GM19239 (cell line): ENCODE measurements at regions not wholly inside any gene's neighbourhood (a gene's known extent, or its start where the extent isn't known, plus 50 kb on each side); places are given as distances from the start of the nearest gene placed in this dataset.

Experiments
- DNase-seq: peaks from one replicate; pipeline ENCODE4 v3.0.0; 2011; ENCODE audit warnings: low spot score; ENCODE audit not compliant: insufficient read length
- FAIRE-seq: peaks from 2 replicates; lab custom pipeline; 2011; peaks lifted over from hg19 to GRCh38; lab: Jason Lieb, UNC

DNA sequence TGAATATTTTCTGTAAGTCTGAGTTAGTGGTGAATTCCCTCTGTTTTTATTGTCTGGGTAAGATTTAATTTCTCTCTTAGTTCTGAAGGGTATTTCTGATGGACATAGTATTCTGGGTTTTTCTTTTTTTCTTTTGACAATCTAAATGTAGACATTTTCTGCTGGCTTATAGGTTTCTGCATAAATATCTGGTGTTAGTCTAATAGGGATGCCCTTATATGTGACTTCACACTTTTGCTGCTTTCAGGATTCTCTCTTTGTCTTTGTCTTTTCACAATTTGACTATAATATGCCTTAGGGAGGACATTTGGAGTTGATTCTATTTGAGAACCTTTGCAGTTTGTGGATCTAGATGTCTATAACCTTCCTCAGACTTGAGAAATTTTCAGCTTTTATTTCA lies 667.2 kb downstream of the EPHA7 start:
- no peak for FAIRE-seq
- no peak for DNase-seq

DNA sequence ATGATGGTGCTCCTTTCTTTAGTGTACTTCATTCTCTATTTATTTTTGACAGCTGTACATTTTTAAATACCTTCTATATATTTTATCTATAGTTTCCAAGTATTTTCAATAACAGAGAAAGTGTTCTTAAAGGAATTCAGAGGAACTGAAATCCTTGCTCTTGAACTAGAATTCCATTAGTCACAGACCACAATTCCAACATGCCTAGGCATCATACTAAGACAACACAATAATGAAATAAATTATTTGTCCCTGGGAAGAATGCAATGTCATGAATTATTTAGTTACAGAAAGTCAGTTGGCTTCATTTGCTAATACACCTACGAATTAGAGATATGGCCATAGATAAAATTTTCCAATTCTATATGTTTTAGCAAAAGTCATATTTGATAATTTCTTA lies 671.2 kb downstream of the EPHA7 start:
- no peak for FAIRE-seq
- DNase-seq: no peak

DNA sequence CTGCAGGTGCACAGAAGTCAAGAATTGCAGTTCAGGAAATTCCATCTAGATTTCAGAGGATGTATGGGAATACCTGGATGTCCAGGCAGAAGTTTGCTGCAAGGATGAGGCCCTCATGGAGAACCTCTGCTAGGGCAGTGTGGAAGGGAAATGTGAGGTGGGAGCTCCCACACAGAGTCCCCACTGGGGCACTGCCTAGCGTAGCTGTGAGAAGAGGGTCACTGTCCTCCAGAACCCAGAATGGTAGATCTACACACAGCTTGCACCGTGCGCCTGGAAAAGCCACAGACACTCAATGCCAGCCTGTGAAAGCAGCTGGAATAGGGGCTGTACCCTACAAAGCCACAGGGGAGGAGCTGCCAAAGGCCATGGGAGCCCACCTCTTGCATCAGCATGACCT lies 681.4 kb downstream of the EPHA7 start:
- DNase-seq (no peak), FAIRE-seq (no peak)

DNA sequence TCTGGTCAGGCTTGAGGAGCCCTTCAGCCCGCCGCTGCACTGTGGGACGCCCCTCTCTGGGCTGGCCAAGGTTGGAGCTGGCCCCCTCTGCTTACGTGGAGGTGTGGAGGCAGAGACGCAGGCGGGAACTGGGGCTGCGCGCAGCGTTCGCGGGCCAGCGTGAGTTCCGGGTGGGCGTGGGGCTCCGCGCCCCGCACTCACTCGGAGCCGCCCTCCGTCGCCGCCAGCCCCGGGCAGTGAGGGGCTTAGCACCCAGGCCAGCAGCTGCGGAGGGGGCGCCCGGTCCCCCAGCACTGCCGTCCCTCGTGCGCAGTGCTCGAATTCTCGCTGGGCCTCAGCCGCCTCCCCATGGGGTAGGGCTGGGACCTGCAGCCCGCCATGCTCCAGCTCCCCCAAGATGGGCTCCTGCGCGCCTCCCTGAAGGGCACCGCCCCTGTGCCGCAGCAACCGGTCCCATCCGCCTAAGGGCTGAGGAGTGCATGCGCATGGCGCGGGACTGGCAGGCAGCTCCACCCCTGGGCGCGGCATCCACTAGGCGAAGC lies 695.9 kb downstream of the EPHA7 start:
- FAIRE-seq (no peak), DNase-seq (no peak)

DNA sequence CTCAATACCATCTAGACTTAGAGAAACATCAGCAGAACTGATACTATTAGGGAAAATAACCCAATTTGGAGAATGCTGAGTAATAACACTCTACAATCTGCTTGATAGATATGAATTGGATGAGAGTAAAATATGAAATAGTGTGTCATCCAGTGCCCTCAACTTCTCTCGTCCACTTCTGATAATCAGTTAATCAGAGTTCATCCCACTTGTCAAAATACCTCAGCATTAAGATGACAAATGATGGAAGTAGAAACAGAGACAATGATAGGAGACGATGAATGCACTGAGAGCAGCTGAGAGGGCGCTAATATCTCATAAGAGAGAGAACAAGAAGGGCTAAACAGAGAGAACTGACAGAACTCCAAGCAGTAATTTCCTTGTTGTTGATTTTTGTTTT lies 699.6 kb downstream of the EPHA7 start:
- DNase-seq: no peak
- FAIRE-seq: no peak

DNA sequence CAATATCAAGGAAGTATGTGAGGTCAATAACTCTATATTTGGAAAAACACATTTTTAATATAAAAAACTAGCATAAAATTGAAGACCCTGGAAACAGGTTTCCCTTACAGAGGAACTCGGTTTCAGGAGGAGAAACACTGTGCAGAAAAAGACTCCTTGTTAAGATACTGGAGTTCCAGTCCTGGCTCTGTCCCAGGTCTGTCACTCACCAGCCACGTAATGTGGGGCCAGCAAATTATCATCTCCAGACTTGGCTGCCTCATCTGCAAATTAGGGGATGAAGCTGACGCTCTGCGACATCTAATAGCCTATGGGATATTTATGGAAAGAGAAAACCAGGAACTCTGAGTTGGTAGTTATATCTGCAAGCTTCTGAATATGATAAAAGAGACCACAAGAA lies 702.7 kb downstream of the EPHA7 start:
- DNase-seq (no peak), FAIRE-seq (no peak)

DNA sequence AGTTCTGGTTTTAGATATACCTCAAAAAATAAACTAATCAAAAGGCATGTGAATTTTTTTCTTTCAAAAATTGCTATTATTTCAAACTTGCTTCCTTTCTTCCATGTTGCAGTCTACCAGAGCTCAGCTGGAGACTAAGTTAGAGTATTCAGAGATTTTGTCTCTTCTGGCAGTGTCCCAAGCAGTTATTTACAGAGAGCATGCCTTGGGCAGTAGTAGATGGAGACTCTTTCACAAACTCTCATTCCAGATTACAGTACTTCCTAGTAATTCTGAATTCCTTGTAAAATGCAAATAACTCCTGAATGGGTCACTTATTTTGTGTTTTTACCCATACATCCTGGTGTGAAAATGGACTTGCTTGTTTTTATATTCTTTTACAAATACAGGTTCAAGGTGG lies 703.4 kb downstream of the EPHA7 start:
- FAIRE-seq: no peak
- DNase-seq: no peak

DNA sequence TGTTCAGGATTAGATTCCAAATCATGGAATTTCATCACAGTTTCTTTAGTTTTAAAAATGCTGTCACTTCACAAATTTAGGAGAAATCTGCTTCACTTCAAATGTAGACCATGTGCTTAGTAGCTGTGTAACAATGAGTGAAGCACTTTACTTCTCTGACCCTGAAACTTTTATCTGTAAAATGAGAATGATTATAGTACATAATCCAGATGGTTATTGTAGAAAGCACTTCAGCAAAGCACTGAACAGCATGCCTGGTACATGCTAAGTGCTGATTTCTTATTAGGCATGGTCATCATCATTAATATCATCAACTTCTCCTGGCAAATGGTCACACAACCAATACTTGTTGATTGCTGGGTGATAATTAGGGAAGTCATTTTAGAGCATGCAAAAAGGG lies 705.0 kb downstream of the EPHA7 start:
- DNase-seq: no peak
- no peak for FAIRE-seq

DNA sequence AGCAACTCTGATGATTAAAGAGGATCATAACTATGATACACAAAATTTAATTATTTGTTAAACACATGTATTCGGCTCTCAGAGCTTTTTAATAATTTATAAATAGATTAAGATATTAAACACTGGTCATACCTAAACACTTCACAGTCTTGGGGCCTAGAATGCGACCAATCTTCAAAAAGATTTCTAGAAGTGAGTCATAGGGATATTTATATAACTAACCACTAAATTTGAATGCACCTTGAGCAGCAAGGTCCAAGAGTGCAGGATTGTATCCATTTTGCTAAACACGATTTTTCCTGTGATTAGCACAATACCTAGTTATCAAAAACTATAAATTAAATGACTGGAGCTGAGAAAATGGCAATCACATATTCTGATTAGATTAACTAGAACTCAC lies 709.3 kb downstream of the EPHA7 start:
- DNase-seq (no peak), FAIRE-seq (no peak)

DNA sequence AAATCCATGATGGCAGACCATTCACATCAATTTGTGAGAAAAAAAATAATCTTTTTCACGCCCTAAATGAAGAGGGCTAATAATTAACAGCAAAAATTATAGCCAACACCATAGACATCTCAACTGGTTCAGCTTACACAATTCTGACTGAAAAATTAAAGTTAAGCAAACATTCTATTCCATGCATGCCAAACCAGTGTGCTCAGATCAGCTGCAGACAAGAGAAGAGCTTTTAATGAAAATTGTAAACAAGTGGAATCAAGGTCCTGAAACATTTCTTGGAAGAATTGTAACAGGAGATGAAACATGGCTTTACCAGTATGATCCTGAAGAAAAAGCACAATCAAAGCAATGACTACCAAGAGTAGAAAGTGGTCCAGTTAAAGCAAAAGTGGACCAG lies 710.4 kb downstream of the EPHA7 start:
- no peak for DNase-seq
- FAIRE-seq: no peak

DNA sequence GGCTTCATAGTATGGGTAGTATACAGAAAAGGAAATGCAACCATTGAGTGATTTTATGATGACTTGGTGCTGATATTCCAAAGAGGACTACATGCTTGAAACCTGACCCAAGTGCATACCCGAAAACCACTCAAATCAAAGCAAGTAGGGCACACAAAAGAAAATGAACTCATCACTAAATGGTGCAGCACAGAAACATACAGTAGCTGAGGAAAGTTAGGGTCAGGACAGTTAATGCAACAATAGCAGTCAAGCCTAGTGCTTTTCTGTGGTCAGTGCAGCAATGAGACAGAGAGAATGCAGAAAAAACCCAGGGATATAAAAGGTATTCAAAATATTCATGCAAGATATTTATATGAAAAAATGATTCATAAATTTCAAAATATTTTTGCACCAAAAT lies 711.1 kb downstream of the EPHA7 start:
- no peak for FAIRE-seq
- DNase-seq: no peak

DNA sequence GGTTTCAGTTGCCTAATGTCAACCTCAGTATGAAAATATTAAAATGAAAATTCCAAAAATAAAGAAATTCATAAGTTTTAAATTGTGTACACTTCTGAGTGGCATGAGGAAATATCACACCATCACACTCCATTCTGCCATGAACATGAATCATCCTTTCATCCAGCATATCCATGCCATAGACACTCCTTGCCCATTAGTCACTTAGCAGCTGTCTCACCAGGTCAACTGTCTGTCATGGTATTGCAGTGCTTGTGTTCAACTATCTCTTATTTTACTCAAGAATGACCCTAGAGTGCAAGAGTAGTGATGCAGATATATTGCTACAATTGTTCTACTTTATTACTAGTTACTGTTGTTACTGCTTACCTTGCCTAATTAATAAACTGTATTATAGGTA lies 712.4 kb downstream of the EPHA7 start:
- no peak for DNase-seq
- FAIRE-seq: no peak

DNA sequence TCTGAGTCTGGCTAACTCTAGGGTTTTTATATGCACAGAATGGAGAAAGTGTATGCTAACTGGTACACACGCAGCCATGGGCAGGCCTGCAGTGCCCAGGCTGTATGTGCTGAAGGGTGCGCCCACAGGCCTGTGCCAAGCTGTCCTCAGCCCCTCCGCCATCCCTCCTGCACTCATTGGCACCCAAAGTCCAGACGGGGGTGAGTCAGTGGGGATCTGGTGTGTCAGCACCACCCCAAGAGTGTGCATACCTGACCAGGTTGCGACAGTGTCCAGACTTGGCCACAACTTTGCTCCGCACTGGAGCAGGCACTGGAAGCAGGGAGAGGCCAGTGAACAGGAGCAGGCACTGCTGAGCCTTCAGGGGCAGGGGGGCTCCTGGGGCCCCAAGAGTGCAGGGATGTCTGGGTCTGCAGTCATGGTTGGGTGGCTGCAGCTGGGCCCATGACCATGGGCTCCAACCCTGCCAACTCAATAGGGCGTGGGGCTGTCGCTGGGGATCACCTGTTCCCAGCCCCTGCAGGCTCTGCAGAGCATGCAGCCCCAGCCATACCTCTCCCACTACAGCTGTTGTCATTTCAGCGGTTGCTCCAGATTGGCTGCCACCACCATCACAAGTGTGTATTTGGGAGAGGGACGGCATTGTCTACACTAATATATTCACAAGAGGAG lies 717.8 kb downstream of the EPHA7 start:
- FAIRE-seq (no peak), DNase-seq (no peak)

DNA sequence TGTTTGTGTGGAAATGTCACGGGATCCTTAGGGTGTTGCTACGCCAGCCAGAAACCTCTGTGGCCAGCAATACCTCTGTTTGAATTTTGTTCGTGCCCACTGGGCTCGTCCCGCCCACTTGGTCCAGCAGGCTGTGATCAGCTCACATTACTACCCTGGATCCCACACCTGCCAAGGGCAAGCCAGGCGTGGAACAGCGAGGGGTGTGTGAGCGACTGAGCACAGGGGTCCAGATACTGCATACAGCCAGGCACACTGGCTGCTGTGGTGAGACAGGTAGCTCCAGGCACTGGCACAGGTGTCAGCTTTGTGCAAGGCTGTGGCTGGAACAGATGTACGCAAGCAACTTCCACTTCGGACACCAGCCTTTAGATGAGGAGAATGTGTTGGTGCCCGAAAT lies 718.9 kb downstream of the EPHA7 start:
- DNase-seq (no peak), FAIRE-seq (no peak)

DNA sequence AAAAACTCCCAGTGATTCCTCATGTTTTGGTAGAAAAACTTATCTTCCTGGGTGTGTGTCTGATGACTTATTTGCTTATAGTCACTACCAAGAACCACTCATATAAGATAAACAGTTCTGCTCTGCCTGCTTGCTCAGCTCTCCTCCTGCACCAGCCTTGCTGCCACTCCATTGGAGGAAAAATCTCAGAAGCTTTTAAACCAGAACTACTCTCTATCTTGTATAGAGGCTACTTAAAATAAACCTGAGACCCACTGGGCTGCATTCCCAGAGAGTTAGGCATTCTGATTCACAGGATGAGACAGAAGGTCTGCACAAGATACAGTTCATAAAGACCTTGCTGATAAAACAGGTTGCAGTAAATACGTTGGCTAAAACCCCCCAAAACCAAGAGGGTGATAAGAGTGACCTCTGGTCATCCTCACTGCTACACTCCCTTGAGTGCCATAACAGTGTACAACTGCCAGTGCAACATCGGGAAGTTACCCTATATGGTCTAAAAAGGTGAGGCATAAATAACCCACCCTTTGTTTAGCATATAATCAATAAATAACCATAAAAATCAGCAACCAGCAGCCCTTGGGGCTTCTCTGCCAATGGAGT lies 728.3 kb downstream of the EPHA7 start:
- no peak for FAIRE-seq
- no peak for DNase-seq

DNA sequence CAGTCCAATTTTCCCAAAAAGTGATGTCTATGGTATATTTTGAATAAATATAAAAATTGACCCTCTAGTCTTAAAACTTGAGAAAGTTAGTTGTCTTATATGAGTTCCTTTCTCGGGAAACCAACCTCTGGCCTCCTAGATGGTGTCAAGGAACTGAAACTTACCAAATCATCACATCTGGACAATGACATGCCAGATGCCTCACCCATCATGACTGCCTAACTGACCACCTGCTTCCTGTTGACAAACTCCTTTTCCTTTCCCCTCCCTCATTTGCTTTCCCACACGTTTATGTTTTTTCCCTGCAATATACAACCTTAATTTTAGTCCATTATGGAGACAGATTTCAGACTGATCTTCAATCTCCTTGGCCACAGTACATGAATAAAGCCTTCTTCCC lies 731.0 kb downstream of the EPHA7 start:
- no peak for FAIRE-seq
- no peak for DNase-seq

DNA sequence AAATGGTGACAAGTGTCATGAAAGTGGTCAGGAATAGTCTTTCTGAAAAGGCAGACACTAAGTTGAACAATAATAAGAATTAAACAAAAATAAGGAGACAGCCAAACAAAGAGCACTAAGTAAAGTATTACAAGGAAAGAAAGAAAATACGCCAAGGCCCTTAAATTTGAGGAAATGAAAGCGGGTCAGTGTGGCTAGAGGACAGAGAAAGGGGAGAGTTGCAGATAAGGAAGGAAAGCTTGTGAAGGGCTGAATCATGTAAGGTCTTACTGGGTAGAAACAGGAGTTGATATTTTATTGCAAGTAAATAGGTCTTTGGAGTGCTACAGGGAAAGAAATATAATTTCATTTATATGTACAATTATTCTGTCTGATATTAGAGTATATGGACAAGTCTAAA lies 732.1 kb downstream of the EPHA7 start:
- FAIRE-seq: no peak

DNA sequence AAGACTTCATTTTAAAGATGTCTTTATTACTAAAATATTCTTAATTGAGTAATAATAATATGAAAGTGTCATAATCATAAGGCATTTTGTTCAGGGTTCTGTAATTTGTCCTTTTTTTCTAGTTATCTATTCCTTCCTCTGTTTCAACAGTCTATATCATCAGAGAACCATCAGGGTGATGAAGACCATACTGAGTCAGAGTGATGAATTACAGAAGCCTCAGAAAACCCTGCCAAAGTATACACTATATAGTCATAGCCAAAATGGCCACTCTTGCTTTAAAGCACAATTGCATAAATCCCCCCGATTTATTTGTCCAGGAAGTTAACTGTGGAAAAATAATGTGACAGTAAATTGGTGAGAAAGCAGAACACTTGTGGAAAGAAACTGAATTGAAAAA lies 735.0 kb downstream of the EPHA7 start:
- FAIRE-seq: no peak

More for the DNA sequence above, 732.1 kb downstream of the EPHA7 start:
- no peak for DNase-seq

DNA sequence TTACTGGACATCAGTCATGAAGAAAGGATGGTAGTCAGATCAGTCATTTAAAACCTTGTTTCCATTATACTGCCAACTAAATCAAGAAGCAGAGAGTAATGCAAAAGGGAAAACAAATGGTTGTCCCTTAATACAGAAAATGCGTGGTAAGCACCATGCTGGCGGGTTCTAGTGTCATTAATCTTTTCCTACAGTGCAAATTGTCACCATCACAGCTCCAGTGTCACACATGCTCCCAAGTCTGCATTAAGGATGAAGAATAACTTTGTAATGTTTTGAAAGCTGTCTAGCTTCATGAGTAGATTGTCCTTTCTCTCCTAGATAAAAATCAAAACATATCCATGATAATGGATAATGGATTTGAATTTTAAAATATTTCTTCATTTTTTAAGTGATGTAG lies 735.6 kb downstream of the EPHA7 start:
- FAIRE-seq (no peak), DNase-seq (no peak)

More for the DNA sequence above, 735.0 kb downstream of the EPHA7 start:
- no peak for DNase-seq

DNA sequence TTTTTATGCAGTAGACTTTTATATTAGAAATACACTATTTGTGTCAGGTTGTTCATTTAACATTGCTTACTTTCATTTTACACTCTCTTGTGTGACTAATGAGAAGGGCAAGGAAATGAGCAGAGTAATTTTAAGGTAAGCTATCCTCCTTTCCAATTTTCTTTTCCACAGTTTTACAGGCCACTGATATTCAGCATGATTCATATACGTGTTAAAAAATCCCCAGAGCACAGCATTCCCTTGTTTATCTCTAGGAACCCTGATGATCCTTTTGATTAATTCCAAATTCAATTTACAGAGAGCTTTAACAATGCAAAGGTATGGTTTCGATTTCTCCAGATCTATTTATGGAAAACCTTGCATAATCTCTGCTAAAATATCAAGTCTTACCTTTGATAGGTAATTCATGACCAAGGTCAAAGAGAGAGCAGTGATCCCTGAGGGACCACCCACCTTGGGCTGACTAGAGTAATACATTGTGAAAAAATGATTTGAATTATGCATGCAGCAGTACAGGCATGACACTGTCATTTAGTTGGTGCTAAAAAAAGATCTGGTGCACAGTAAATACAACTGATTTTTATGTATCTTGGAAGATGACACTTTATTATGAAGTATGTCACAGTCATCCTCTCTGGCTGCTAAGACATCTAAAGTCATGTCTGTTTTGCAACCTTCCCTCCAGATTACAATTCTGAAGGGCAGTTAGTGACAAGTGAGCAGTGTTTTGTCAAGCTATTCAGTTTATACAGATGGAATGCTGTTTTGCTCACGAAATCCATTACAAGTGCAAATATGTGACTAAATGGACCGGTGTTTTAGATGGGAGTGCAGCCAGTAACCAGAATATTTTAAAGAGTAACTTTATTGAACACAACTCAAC lies 736.6 kb downstream of the EPHA7 start:
- FAIRE-seq: no peak
- DNase-seq: no peak

DNA sequence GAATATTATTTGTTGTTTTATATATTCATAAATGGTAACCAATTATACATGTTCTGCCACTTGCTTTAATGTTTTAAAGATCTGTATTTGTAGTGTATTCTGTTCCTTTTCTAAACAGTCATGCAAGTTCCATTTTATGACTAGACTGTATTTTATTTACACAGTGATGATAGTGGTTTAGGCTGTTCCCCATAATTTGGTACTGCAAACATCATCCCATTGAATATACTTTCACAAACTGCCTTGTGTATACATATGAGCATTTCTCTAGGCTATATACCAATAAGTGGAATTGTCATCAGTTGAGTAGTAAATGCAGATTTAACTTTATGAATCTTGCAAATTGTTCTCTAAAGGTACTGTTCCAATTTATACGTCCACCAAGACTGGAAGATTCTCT lies 738.0 kb downstream of the EPHA7 start:
- no peak for DNase-seq
- no peak for FAIRE-seq
